ENCODE measurements at regions not wholly inside any gene's neighbourhood (a gene's known extent, or its start where the extent isn't known, plus 50 kb on each side); places are given as distances from the start of the nearest gene placed in this dataset.

DNA sequence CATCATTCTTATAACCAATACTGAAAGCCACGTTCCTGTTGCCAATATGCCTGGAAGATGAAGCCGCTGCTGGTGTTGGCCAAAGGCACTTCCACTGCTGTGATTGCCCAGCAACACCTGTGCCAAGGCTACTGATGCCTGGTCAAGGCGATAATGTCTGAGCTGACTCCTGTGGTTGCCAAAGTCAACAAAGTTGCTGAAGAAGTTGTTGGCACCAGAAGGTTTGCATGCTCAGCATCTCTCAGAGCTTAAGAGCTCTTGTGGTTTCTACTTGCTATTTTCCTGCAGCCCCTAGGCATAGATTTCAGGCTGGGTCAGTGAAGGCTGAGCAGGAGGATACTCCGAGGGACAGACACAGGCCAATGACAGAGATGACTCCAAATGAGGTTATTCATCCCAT lies 63.4 kb upstream of the RAB3GAP2 start:
- Histone ChIP-seq H3K27me3 (no peaks in the 10 kb centered on the region), H3K4me3 (no peak overlapping the region), H3K9me3 (no peaks in the 10 kb centered on the region), H3K4me1 (no peaks in the 10 kb centered on the region), H3K27ac (no peak overlapping the region), H3K36me3 (no peaks in the 10 kb centered on the region)
- DNase-seq: peak in 1 of 2 donors; percentile 81
- 58 to 62% methylated on average over 4 of the region's 4 CpGs for WGBS, 2 donors
- ATAC-seq (ENCODE audit: low FRiP score in 2 of 2): peak; percentile 52 to 82
- TF ChIP-seq POLR2AphosphoS5 (IDR thresholded peaks at IDR 0.05): no peak
- TF ChIP-seq, protein P1, sequence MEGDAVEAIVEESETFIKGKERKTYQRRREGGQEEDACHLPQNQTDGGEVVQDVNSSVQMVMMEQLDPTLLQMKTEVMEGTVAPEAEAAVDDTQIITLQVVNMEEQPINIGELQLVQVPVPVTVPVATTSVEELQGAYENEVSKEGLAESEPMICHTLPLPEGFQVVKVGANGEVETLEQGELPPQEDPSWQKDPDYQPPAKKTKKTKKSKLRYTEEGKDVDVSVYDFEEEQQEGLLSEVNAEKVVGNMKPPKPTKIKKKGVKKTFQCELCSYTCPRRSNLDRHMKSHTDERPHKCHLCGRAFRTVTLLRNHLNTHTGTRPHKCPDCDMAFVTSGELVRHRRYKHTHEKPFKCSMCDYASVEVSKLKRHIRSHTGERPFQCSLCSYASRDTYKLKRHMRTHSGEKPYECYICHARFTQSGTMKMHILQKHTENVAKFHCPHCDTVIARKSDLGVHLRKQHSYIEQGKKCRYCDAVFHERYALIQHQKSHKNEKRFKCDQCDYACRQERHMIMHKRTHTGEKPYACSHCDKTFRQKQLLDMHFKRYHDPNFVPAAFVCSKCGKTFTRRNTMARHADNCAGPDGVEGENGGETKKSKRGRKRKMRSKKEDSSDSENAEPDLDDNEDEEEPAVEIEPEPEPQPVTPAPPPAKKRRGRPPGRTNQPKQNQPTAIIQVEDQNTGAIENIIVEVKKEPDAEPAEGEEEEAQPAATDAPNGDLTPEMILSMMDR (IDR thresholded peaks at IDR 0.05): no peak
- no peak for TF ChIP-seq EP300 (IDR thresholded peaks at IDR 0.05)
- TF ChIP-seq POLR2A (IDR thresholded peaks at IDR 0.05): no peak

DNA sequence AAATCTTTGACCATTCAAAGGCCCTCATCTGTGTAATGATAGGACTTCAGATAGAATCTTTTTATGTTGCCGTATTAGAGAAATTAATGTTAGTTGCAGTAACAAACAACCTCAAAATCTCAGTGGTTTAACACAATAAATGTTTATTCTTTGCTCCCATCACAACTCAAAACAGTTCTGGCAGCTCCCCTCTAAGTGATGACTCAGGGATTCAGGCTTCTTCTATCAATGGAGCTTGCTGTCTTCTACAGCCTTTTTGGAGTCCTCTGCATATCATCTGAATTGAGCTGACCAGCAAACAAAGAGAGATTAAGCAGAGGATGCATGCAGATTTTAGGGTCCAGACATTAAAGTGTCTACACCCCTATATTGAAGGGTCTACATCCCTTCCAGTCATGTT lies 59.1 kb upstream of the RAB3GAP2 start:
- no peaks in the 10 kb centered on the region for H3K36me3 ChIP-seq
- no peaks in the 10 kb centered on the region for H3K27me3 ChIP-seq
- H3K4me1 ChIP-seq: no peaks in the 10 kb centered on the region
- H3K9me3 ChIP-seq: no peaks in the 10 kb centered on the region
- DNase-seq (no peak), ATAC-seq (ENCODE audit: low FRiP score in 2 of 2) (no peak)
- WGBS, 2 donors: 92 to 100% methylated on average over 1 of the region's 1 CpG
- H3K27ac ChIP-seq: no peak overlapping the region
- no peak for TF ChIP-seq POLR2AphosphoS5 (IDR thresholded peaks at IDR 0.05)
- no peak overlapping the region for H3K4me3 ChIP-seq

DNA sequence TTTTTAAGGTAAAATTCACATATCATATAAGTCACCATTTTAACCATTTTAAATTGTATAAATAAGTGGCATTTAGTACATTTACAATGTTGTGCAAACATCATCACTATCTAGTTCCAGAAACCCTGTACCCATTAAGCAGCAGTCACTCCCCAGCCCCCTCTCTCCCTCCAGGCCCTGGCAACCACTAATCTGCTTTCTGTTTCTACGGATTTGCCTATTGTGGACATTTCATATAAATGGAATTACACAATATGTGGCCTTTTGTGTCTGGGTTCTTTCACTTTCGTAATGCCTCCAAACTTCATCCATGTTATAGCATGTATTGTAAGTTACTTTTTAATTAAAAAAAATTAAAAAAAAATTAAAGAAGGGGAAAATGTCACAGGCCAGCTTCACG lies 58.0 kb upstream of the RAB3GAP2 start:
- Histone ChIP-seq H3K9me3 (no peaks in the 10 kb centered on the region), H3K27ac (no peak overlapping the region), H3K4me3 (no peak overlapping the region), H3K36me3 (no peaks in the 10 kb centered on the region), H3K27me3 (no peaks in the 10 kb centered on the region), H3K4me1 (no peaks in the 10 kb centered on the region)
- no peak for DNase-seq
- TF ChIP-seq, protein P1 (IDR thresholded peaks at IDR 0.05): no peak
- TF ChIP-seq EP300 (IDR thresholded peaks at IDR 0.05) (no peak), POLR2A (IDR thresholded peaks at IDR 0.05) (no peak), POLR2AphosphoS5 (IDR thresholded peaks at IDR 0.05) (no peak)
- no peak for ATAC-seq (ENCODE audit: low FRiP score in 2 of 2)
- 64 to 65% methylated on average over 3 of the region's 3 CpGs for WGBS, 2 donors

DNA sequence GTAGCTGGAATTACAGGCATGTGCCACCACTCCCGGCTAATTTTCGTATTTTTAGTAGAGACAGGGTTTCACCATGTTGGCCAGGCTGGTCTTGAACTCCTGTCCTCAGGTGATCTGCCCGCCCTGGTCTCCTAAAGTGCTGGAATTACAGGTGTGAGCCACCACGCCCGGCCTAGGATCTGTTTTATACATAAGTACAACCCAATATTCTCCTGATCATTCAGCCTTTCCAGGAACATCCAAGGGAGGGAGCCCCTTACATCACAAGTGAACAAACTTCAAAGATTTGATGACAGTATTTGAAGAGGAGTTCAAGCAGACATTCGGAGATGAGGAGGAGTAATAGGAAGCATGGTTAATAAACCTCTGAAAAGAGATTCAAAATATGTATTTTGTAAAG lies 54.9 kb upstream of the RAB3GAP2 start:
- no peaks in the 10 kb centered on the region for H3K27me3 ChIP-seq
- no peak overlapping the region for H3K4me3 ChIP-seq

DNA sequence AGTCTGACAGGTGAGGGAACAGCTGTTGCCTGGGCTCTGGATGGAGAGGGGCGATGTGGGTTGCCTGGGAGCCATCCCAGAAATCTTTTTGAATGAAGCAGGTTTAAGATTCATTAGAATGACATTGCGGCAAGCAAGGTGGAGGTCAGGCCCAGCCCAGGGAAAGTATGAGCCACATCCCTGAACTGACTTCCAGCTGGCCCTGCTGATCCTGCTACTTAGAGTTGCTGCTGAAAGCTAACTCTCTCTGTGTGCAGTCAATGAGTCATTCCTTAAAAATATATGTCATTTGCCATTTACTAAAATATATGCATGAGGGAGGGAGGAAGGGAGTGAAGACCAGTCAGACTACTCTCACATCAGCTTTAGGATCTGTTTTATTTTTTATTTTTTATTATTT lies 54.3 kb upstream of the RAB3GAP2 start:
- no peak for TF ChIP-seq POLR2AphosphoS5 (IDR thresholded peaks at IDR 0.05)
- TF ChIP-seq, protein P1 (IDR thresholded peaks at IDR 0.05): no peak
- TF ChIP-seq POLR2A (IDR thresholded peaks at IDR 0.05): no peak
- TF ChIP-seq EP300 (IDR thresholded peaks at IDR 0.05): no peak

More for the DNA sequence above, 54.9 kb upstream of the RAB3GAP2 start:
- DNase-seq: no peak
- 84 to 91% methylated on average over 6 of the region's 6 CpGs for WGBS, 2 donors
- ATAC-seq (ENCODE audit: low FRiP score in 2 of 2): no peak
- TF ChIP-seq, protein P1 (IDR thresholded peaks at IDR 0.05): no peak
- no peak for TF ChIP-seq POLR2A (IDR thresholded peaks at IDR 0.05)
- no peak for TF ChIP-seq POLR2AphosphoS5 (IDR thresholded peaks at IDR 0.05)
- no peak for TF ChIP-seq EP300 (IDR thresholded peaks at IDR 0.05)
- Histone ChIP-seq H3K36me3 (no peaks in the 10 kb centered on the region), H3K27ac (no peak overlapping the region), H3K9me3 (no peaks in the 10 kb centered on the region), H3K4me1 (no peaks in the 10 kb centered on the region)

More for the DNA sequence above, 54.3 kb upstream of the RAB3GAP2 start:
- Histone ChIP-seq H3K9me3 (no peaks in the 10 kb centered on the region), H3K27ac (no peak overlapping the region), H3K36me3 (no peaks in the 10 kb centered on the region), H3K4me1 (no peaks in the 10 kb centered on the region), H3K4me3 (no peak overlapping the region), H3K27me3 (no peaks in the 10 kb centered on the region)
- ATAC-seq (ENCODE audit: low FRiP score in 2 of 2) (no peak), DNase-seq (no peak)
- 96% methylated on average over 2 of the region's 2 CpGs for WGBS, 2 donors

Data from upper lobe of left lung (tissue), 6 donors.